ENCODE measurements at regions not wholly inside any gene's neighbourhood (a gene's known extent, or its start where the extent isn't known, plus 50 kb on each side); places are given as distances from the start of the nearest gene placed in this dataset.

DNA sequence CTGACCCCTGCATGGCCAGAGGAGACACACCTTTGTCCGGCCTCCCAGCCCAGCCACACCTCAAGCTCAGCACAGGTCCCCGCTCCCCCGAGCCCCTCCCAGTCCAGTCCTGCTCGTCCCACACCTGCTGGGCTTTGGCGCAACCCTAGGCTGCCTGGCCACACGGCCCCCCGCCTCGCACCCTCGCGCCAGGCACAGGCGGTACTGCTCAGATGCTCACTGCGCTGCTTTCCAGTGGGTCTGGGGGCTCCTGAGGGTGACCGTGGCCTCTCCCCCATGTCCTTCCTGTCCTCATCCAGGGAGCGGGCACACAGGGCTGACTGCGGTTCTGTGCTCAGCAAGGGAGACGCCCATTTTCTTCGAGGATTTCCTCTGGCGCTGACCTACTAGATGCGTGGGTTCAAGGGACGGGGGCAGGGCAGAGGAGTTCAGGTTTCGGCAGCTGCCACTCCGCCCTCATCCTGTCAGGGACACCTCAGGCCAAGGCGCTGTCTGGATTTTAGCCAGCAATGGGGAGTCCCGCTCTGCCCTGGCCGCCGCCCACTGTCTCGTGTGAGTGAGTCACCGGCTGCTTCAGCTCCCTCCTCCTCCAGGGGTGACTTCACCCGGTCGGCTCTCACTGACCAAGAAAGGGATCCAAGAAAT, 118.0 kb upstream of the ZNF469 start (continued):
- TF ChIP-seq, protein P1, sequence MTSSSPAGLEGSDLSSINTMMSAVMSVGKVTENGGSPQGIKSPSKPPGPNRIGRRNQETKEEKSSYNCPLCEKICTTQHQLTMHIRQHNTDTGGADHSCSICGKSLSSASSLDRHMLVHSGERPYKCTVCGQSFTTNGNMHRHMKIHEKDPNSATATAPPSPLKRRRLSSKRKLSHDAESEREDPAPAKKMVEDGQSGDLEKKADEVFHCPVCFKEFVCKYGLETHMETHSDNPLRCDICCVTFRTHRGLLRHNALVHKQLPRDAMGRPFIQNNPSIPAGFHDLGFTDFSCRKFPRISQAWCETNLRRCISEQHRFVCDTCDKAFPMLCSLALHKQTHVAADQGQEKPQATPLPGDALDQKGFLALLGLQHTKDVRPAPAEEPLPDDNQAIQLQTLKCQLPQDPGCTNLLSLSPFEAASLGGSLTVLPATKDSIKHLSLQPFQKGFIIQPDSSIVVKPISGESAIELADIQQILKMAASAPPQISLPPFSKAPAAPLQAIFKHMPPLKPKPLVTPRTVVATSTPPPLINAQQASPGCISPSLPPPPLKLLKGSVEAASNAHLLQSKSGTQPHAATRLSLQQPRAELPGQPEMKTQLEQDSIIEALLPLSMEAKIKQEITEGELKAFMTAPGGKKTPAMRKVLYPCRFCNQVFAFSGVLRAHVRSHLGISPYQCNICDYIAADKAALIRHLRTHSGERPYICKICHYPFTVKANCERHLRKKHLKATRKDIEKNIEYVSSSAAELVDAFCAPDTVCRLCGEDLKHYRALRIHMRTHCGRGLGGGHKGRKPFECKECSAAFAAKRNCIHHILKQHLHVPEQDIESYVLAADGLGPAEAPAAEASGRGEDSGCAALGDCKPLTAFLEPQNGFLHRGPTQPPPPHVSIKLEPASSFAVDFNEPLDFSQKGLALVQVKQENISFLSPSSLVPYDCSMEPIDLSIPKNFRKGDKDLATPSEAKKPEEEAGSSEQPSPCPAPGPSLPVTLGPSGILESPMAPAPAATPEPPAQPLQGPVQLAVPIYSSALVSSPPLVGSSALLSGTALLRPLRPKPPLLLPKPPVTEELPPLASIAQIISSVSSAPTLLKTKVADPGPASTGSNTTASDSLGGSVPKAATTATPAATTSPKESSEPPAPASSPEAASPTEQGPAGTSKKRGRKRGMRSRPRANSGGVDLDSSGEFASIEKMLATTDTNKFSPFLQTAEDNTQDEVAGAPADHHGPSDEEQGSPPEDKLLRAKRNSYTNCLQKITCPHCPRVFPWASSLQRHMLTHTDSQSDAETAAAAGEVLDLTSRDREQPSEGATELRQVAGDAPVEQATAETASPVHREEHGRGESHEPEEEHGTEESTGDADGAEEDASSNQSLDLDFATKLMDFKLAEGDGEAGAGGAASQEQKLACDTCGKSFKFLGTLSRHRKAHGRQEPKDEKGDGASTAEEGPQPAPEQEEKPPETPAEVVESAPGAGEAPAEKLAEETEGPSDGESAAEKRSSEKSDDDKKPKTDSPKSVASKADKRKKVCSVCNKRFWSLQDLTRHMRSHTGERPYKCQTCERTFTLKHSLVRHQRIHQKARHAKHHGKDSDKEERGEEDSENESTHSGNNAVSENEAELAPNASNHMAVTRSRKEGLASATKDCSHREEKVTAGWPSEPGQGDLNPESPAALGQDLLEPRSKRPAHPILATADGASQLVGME (CRISPR knock-in tag; IDR thresholded peaks at IDR 0.05), result no peak
- TF ChIP-seq TAF7 (tag; IDR thresholded peaks at IDR 0.05) (0 out of 2 replicates have a peak, but pooled peaks have one; percentile 29), NUFIP1 (IDR thresholded peaks at IDR 0.05; ENCODE audit: partially characterized antibody) (no peak), ZNF41 (CRISPR knock-in tag; conservative IDR thresholded peaks at IDR 0.05) (no peak), ESRRB (CRISPR knock-in tag; IDR thresholded peaks at IDR 0.05; ENCODE audit: borderline replicate concordance) (no peak), RAD21 (CRISPR knock-in tag; conservative IDR thresholded peaks at IDR 0.05 in 1 of 2, IDR thresholded peaks at IDR 0.05 in 1 of 2) (peak in 1 of 2 experiments; percentile 11; a peak in 1 of 4 replicates), MXI1 (IDR thresholded peaks at IDR 0.05; ENCODE audit: low read depth, low read length) (no peak), DPF2 (IDR thresholded peaks at IDR 0.05) (0 out of 2 replicates have a peak, but pooled peaks have one; percentile 60), POLR3A (IDR thresholded peaks at IDR 0.05; ENCODE audit: borderline replicate concordance, extremely low read depth, insufficient read depth, insufficient read length) (no peak), ZFPM2 (CRISPR knock-in tag; IDR thresholded peaks at IDR 0.05) (no peak), NFE2 (IDR thresholded peaks at IDR 0.05; ENCODE audit: low read depth) (no peak), BDP1 (IDR thresholded peaks at IDR 0.05; ENCODE audit: insufficient read depth, insufficient read length) (no peak), NFXL1 (CRISPR knock-in tag; IDR thresholded peaks at IDR 0.05) (no peak)
- TF ChIP-seq, protein P2, sequence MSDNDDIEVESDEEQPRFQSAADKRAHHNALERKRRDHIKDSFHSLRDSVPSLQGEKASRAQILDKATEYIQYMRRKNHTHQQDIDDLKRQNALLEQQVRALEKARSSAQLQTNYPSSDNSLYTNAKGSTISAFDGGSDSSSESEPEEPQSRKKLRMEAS (CRISPR knock-in tag; IDR thresholded peaks at IDR 0.05), result peak; percentile 35; the same call in 1 of the 2 replicates
- TF ChIP-seq, protein P3, sequence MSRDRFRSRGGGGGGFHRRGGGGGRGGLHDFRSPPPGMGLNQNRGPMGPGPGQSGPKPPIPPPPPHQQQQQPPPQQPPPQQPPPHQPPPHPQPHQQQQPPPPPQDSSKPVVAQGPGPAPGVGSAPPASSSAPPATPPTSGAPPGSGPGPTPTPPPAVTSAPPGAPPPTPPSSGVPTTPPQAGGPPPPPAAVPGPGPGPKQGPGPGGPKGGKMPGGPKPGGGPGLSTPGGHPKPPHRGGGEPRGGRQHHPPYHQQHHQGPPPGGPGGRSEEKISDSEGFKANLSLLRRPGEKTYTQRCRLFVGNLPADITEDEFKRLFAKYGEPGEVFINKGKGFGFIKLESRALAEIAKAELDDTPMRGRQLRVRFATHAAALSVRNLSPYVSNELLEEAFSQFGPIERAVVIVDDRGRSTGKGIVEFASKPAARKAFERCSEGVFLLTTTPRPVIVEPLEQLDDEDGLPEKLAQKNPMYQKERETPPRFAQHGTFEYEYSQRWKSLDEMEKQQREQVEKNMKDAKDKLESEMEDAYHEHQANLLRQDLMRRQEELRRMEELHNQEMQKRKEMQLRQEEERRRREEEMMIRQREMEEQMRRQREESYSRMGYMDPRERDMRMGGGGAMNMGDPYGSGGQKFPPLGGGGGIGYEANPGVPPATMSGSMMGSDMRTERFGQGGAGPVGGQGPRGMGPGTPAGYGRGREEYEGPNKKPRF (IDR thresholded peaks at IDR 0.05; ENCODE audit: low read depth, low read length), result no peak
- TF ChIP-seq, protein P4, sequence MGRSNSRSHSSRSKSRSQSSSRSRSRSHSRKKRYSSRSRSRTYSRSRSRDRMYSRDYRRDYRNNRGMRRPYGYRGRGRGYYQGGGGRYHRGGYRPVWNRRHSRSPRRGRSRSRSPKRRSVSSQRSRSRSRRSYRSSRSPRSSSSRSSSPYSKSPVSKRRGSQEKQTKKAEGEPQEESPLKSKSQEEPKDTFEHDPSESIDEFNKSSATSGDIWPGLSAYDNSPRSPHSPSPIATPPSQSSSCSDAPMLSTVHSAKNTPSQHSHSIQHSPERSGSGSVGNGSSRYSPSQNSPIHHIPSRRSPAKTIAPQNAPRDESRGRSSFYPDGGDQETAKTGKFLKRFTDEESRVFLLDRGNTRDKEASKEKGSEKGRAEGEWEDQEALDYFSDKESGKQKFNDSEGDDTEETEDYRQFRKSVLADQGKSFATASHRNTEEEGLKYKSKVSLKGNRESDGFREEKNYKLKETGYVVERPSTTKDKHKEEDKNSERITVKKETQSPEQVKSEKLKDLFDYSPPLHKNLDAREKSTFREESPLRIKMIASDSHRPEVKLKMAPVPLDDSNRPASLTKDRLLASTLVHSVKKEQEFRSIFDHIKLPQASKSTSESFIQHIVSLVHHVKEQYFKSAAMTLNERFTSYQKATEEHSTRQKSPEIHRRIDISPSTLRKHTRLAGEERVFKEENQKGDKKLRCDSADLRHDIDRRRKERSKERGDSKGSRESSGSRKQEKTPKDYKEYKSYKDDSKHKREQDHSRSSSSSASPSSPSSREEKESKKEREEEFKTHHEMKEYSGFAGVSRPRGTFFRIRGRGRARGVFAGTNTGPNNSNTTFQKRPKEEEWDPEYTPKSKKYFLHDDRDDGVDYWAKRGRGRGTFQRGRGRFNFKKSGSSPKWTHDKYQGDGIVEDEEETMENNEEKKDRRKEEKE (IDR thresholded peaks at IDR 0.05; ENCODE audit: borderline replicate concordance in 1 of 2, control insufficient read depth in 1 of 2, low read depth in 2 of 2, low read length in 1 of 2), result no peak

Data from K562 (cell line).